Activated CD4-positive, alpha-beta T cell treated with anti-CD3 and anti-CD28 coated beads, Interleukin-2, amount 50 U/mL, for 4 hours (primary cell): ENCODE measurements at regions not wholly inside any gene's neighbourhood (a gene's known extent, or its start where the extent isn't known, plus 50 kb on each side); places are given as distances from the start of the nearest gene placed in this dataset.

Experiments used
- DNase-seq, 2 experiments: peaks; one replicate each; pipeline ENCODE4 v3.0.0-alpha.2; 2020

DNA sequence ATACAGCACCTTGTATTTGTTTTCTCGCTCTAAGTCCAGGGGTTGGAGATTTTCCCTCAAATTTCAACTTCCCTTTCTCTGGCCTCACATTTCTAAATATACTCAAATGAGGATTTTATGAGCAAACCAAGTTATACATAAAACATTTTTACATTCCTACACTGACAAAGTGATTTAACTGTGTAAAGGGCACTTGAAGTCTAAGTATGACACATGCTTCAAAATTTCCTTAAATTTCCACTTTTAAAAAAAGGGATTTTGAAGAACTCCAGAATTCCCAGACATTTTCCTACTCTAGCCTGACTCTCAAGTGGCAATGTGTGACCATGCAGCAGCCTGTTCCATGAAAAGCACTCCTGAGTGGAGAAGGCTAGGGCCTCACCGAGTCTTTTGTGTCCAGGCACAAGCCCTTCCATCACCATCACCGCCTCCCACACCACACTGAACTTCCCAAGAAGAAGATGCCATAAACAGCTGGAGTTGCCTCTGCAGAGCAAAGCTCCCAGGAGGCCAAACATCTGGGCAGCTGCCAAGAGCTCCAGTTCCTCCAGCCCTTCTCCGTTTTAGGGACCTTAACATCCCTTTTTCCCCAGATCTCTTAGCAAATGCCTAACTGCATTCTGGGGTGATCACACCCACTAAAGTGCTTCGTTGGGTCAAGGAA is 68.9 kb downstream of the NCR2 start:
- no peak for DNase-seq

DNA sequence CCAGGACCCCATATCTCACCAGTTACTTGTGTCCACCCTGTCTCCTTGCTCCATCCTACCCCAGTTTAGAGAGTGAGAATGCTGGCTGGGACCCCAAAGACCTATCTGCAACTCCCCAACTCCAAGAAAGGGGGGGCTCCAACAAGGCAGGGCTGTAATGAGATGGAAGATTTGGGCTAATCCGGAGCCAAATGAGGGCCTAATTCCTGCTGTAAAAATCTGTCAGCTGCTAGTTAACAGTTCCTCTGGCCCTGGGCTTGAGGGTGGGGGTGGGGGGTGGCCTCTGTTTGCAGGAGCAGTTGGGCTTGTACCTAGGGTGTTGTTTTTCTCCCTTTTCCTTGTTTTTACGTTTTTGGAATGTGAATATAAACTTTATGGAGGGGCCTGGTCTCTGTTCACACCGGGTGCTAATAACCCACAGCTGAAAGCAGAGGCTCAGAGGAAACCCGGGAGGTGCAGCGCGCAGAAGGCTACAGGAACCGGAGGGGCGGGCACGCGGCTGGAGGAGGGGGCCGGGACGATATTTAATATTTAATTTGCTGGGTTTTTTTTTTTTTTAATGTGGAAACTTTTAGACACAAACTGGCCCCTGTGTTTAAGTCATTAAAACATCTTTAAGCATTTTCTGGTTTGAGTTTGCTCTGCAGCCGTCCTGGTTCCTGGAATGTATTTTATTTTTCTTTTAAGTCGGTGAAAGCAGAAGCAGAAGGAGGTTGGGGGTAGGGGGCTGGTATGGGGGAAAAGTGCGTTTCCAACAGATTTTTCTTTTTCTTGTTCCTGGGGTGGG is 70.7 kb downstream of the NCR2 start:
- DNase-seq, result no peak

DNA sequence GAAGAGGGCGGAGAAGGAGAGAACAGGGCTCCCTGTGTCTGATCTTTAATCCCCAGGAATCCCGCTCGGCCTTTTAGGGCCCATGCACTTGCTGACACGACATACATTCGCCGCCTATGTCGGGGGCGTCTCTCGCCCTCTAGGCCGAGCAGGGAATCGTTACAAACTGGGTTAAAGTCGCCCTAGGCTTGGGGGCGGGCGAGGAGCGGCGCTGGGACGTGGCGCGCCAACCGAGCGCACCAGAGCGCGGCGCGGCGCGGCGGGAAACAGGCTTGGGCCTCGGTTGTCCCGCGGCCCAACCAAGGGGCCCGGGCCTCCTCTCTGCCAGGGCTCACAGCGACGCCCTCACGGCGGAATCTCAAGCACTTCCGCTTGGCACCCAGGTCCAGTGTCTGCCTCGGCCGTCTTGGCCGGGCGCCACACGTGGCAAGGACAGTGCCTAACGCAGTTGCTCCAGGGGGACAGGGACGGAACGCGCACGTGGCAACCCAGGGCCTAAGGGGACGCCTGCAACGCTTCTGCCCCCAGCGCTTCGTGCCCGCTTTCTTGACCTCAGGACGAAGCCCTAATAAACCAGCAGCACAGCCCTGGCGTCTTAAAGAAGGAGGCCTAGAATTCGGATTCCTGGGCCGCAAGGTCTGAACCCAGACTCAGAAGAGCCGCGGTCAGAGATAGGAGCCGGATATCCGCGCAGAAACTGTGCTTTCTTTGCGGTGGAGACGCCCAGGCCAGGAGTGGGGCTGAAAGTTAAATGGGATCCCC is 71.5 kb downstream of the NCR2 start:
- no peak for DNase-seq

DNA sequence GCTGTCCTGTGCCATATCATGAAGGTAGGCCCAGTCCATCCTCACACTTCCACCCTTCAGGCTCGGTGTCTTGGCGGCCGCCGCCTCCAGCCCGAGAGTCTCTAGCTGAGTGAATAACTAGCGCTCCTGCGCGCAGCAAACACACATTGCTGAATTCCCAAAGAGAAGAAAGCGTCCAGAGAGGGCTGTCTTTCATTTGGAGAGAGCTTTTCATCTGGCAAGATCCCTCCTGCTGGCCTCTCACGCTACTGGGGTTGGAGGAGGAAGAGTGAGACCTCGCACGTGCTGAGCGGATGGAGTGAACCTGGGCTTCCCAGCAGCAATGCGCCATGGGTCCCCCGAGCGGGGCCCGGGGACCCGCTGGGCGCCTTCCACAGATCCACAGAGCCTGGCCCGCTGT is 73.2 kb downstream of the NCR2 start:
- no peak for DNase-seq

DNA sequence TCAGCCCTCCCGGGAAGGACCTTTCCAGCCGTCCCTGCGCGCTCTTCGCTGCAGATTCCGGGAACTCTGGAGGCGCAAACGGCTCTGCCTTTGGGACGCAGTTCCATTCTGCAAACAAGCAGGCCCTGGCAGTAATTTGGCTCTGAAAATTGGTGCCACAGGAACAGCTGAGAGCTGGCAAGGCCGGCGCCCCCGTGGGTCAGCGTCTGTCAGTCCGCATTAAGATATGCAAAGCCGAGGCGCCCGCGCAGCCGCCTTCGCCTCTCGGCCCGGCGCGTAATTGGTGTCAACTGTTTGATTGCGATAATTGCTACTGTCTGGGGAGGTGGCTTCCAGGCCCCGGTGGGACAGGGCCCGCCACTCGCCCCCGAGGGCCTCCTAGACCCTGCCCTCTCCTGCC is 73.6 kb downstream of the NCR2 start:
- no peak for DNase-seq

DNA sequence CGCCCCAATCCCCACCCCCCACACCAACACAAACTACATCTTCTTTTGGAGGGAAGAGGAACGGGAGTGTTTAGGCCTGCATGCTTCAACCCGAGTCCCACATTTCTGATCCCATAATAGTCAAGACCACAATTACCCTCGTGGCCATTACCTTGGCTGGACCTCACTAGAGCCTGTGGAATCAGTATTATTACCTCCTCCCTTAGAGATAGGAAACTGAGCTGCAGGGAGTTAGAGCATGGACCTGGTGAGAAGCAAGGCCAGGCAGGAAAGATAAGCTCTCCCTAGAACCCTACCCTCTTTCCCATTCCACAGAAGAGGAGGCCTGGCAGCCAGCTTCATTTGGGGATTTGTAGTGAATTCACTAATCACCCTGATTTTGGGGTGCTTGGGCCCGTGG is 74.1 kb downstream of the NCR2 start:
- DNase-seq, result no peak

DNA sequence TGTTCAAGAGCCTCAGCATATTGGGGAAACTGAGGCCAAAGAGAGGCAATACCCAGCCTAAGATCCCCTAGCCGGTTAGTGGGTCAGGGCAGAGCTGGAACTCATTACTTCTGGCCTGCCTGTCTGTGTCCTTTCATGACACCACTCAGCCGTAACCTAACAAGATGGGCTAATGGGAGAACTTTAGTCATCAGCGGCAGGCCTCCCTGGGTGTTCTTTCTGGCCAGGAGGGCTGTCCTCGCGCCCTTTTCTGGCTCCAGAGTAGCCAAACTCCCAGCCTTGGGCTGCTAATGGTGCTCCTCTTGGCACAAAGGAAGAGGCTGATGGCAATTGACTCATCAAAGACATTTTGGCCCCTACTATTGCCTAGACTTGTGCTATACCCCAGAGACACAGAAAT is 76.6 kb downstream of the NCR2 start:
- DNase-seq, result no peak

DNA sequence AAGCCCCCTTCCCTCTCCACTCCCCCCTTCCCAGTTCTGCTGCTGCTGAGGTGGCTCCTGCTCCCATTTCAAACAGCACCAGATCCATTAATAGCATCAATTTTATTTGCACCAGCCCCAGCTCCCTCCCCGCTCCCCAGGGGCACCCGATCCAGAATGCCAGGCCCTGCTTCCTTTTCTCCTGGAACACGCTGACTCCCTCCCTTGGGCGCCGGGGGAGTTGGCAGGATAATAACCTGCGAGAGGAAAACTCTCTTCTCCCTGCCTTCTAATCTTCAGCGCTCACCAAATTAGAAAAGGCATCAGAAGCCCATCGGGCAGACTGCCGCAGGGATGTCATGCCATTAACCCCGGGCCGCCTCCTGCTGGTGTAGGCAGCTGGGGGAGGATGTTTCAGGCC is 77.8 kb downstream of the NCR2 start:
- DNase-seq, result no peak

DNA sequence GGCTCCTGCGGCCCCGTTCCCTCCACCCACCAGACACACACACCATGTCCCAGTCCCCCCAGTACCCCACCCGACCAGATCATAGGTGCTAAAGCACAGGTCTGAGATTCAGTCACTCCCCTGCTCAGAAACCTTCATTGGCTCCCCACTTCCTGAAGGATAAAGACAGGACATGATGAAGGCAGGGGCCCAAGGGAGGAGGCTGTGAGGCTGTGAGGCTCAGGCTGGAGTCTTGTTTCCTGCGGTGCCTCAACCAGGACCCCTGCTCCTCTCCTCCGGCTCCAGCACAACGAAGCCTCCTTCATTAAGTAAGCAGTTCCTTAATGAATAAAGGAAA is 81.1 kb downstream of the NCR2 start:
- no peak for DNase-seq

DNA sequence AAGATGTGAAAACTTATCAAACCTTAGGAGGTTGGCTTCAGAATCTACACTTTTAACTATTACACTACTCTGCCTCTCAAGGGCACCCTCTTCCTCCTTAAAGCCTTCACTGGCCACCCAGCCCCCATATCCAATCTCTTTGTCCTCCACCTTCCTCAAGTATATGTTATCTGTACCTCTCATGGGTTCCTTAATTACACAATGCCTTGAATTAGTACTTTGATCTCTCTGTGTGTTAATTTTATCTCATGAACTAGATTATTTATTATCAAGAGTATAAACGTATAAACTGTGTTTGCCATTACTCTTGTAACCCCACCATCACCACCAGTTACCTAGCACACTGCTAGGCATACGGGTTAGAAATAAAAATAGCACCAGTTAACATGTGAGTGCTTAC is 83.3 kb downstream of the NCR2 start:
- DNase-seq, result no peak

DNA sequence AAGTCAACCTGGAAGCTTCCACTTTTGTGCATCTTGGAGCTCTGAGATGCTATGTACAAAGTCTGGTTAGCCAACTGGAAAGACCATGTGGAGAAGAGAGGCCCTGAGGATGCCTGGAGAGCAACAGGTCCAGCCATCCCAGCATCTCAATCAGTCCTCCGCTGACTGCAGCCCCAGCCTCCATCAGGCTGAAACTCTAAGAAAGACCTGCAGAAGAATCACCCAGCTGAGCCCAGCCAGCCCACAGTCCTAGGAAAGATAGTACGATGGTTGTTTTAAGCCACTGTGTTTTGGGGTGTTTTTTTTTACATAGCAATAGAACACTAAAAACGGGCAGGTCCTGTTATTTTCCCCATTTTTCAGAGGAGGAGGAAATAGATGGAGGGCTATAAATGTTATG is 84.0 kb downstream of the NCR2 start:
- no peak for DNase-seq

DNA sequence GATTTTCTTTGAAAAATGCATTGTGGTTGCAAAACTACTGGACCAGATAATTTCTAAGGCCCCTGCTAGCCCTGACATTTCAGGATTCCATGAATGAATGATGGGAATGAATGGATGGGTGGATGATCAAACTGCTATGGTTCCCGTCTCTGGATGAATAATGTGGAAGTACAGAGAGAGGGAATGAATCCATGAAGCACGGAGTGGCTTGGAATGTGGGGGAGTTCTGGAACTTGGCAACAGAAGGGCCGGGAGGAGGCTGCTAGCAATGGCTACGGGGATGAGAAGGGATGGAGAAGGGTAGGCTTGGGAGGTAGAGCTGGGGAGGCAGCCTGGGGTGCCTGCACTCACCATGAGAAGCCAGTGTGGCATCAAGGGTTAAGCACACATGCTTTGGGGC is 84.8 kb downstream of the NCR2 start:
- DNase-seq, result no peak

DNA sequence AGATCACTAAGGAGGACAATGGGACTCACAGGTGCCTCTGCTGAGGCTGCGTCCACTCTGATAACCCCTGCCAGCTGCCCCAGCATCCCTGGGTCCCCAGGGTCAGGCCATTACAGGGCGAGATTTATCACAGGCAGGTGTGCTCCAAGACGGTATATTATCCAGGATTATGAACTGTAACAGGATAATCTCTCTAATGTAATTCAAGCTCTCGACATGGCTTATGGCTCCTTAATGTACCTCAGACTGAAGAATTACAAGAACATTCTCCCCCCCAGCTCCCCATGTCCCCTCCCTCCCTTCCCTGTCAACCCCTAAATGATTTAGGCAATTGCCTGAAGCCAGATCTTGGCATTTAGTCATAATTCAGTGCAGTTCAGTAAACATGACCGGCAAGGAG is 86.8 kb downstream of the NCR2 start:
- no peak for DNase-seq

DNA sequence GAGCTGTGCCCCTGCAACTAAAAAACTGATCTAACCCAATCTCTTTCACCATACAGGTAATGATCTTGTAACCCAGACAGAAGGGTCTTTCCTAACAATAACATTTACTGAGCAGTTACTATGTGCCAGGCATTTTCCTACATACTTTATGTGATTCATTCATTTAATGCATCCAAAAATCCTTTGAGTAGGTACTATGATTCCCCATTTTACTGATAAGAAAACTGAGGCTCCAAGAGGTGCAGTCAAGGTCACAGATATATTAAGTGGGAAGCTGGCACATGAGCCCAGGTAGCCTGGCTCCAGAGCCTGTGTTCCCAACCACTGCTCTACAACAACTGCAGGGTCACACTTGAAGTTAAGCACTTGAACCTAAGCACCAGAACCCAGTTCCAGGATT is 87.6 kb downstream of the NCR2 start:
- DNase-seq, result no peak

DNA sequence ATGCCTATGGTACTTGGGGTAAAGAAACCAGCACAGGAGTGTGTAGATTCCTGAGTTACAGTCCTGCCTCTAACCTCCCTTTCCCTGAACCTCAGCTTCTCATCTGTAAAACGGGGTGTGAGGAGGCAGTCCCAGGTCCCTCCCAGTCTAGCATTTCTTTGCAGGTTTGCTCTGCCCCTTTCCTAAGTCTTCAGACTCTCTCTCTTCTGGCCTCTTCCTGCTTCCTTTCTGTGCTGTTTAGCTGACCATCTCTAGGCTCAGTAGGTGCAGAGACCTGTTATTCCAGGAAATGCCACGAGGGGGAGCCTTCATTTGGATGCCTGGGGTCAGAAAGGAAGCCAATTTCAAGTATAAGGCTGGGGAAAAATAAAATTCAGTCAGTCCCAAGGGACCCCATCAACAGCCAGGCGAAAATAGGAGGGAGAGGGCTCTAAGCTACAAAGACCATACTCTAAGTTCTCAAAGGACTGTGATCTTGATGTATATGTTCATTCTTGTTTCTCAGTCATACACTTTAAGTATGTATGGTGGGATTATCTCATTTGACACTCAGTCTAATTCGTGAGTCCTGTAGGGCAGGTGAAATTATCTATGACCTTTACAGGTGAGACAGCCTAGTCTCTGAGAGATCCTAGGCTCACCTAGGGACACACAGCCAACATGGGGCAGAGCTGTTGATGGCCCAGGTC is 89.1 kb downstream of the NCR2 start:
- DNase-seq, result peak; percentile 78 to 86

DNA sequence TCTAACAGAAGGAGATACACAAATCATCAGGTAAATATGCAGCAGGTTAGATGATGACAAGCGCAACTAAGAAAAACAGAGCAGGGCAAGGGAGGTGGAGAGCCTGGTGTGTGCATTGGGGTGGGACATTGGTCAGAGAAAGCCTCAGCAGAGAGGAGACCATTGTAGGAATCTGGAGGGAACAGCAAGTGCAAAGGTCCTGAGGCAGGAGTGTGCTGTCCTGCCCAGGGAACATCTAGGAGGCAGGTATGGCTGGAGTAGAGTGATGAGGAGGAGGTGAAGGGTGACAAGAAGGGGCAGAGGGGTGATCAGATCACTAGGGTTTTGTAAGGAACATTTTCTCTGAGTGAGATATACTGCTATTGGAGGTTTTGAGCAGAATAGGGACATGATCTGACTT is 90.1 kb downstream of the NCR2 start:
- DNase-seq, result no peak

DNA sequence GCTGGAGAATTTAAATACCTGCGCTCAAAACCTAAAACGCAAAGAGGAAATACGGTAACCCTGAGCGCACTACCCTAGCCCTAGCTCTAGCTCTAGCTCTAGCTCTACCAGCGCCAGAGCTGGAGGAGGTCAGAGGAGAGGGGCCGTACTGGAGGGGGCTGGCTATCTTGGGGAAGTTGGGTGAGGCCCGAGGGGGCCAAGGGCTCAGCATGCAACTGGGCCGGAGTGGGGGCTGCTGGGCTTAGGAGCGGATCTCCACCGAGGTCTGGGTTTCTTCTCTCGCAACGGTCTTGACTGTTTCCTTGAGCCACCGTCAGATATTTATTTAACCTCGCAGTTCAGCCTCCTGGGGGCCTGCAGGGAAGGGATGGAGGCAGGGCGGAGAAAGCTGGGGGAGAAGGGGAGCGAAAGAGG is 91.0 kb downstream of the NCR2 start:
- no peak for DNase-seq

DNA sequence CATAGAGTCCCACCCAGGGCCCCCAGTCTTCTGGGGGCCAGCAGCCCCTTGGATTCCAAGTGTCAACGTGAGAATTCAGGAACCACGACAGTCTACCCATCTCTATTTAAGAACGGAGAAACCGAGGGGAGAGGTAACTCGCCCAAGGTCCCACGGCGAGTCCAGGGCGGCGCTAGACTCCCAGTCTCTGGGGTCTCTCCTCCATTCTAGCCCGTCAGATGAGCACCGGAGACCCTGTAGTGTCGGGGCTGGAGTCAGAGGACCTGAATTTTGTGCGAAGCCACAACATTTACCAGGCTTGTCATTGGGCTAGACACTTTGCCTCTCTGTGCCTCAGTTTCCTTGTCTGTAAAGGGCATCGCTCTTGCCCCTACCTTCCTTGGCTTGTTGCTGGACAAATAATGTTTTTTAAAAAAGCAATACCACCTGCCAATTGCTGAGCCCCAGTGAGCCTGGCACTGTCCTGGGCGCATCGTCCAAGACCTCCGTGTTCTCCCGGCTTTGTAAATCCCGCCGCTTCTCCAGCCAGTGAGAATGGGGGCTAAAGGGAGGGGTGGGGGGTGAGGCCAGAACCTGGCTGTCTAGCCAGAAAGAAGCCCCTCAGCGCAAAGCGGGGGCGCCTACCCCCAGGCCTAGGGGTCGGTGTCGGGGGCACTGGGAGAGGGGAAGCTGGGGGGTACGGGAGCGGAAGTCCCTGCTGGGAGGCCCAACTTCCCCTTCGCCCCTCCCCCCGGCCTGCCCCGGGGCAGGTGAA is 91.7 kb downstream of the NCR2 start:
- DNase-seq, result no peak

DNA sequence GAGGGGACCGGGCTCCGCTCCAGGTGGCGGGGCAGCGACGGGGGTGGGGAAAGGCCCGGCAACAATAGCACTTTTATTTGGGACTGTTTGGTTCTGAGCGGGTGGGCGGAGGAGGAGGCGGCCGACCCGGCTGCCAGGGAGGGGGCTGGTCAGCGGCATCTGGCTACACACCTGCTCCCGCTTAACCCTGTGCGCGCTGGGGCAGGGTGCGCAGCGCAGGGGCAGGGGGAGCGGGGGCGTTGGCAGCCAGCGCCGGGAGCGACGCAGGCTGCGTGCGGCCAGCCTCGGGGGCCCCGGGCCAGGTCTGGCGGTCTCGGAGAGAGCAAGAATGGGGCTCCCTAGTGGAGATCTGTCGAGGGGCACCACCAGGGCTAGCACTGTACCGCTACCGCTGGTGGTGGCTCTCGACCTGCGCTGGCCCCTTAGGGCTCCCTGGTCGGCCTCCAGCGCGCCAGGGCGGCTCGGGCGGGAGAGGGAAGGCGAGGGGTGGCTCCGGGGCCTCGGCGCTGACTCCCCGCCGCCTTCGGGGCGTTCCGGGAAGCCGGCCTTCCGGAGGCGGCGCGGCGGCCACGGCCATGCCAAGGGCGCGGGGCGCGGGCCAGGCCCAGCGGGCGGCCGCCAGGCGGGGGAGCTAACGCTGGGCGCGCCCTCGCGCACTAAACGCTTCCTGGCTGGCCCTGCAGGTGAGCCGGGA is 92.4 kb downstream of the NCR2 start:
- peak in 1 of 2 experiments; percentile 6 for DNase-seq

DNA sequence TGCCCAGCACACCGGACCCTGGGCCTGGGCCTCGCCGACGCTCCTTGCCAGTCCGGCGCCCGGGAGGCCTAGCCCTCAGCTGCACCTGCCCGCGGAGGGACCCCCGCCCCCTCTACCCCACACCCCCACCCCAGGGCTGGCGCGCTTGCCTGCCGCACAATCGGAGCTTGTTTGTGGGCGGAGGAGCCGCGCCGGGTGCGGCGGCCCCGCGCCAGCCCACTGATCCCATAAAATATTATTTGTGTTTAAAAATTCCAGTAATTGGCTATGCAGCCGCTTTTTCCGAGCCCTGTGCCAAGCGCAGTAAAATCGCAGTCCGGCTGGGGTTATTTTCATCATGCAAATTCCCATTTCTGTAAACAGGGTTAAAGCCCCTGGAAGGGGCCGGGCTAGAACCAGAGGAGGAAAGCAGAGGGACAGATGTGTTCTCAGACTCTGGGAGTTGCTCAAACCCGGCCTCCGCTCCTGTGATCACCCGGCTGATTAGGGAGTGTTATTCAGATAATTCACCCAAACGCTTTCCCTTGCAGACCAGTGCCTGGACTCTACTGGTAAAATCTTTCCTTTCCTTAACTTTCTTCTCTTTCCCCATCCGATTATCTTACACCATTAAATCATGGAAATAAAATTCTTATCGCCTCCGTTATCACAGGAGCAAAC is 93.1 kb downstream of the NCR2 start:
- no peak for DNase-seq

DNA sequence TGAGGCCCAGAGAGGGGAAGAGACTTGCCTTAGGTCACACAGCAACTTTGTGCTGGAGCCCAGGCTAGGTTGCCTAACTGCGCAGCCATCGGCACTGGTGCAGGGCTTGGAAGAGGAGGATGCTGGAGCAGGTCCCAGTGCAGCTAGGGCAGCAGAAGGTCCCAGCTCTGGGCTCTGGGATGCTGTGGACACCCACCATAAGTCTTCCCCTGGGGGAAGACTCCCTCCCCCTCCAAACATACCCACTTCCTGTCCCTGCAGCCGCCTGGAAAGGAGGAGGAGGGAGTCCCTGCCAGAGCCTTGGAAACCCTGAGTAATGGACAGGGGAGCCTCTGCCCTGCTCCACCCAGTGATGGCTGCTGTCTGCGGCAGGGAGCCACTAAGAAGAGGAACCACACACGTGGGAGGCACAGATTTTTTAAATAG is 93.6 kb downstream of the NCR2 start:
- peak; percentile 34 to 35 for DNase-seq
